ENCODE measurements at regions not wholly inside any gene's neighbourhood (a gene's known extent, or its start where the extent isn't known, plus 50 kb on each side); places are given as distances from the start of the nearest gene placed in this dataset.
A peak's percentile ranks its signal among the peaks of the same experiment; 100 is the strongest.

DNA sequence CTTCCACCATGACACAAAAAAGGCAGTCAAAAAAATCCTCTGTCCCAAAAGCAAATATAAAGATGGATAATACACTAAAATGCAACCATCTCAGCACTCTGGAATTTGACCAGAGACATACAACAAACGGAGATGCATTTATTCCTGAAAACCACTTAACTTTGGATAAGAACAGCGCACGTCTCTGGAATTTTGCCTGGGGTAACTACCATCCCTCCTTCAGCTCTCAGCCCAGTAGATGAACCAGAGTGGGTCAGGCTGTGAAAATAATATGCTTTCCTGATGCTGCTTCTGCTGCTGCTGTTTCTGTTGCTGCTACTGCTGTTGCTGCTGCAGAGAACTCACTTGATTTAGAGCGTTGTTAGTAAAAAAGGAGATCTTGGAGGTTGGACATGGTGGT lies 133.8 kb upstream of the ACVR2A start:
- DNase-seq (ENCODE audit: low spot score): peak; percentile 49

DNA sequence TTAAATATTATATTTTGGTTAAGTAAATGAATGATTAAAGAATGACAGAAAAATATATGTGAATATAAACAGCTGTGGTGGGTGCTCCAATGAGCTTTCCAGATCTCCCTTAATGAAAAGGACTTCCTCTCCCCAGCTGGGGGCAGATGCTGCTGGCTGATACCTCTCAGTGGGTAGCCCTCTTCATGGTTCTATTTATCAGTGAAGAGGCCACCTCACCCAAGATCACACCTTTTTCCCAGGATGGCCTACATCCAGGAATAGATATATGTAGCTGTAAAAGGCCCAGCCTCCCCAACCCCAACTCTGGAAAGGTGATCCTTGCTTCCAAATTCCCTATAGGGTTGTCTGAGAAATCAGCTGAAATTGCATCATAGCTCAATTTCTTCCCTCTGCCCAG lies 135.2 kb upstream of the ACVR2A start:
- no peak for DNase-seq (ENCODE audit: low spot score)

DNA sequence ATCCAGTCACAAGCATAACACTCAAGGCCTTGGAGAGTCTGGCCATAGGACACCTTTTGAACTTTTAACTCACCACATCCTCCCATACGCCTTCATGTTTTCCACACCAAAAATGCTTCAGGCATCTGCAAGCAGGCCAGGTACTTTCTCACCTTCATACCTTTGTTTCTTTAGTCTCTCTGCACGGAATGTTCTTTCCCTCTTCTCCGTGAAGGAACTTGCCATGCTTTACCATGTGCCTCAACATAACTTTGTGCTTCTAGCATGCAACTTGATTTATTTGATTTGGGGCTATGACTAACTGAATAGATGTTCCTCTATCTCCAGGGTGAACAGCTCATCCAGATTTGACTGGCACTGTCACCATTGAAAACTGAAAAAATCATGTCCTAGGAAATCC lies 141.7 kb upstream of the ACVR2A start:
- no peak for DNase-seq (ENCODE audit: low spot score)

DNA sequence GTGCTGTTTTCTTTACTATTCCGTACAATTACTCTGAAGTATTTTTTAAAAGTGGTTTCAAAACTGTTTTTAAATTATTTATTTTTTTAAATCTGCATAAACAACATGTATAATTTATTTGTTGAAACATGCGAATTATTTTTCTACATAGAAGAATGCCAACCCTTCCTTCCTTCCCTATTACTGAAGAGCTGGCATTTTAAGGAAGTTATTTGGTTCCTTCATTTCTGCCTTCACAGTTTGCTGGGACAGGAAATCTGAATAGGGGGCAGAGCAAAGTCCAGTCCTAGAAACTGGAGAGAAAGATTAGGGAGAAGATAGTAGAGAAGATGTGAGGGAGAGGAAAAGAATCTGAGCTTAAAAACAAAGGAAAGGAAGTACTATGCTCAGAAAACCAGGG lies 146.7 kb upstream of the ACVR2A start:
- no peak for DNase-seq (ENCODE audit: low spot score)

DNA sequence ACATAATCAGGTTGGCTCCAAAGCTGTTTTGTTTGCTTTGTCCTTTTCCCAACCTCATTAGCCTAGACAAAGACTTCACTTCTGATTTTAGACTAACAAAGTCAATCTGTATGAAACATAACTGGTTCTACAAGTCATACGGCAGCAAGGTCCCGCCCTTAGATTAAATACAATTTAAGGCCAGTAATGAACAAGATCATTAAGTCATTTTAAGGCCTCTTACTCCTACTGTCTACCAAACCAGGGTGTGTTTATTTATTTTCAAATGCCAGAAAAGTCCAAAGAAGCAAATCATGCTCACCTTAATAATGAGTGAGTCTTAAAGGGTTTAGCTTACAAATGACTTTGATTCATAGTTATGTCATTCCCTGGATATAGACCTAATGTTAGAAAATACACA lies 148.4 kb upstream of the ACVR2A start:
- DNase-seq (ENCODE audit: low spot score): no peak

DNA sequence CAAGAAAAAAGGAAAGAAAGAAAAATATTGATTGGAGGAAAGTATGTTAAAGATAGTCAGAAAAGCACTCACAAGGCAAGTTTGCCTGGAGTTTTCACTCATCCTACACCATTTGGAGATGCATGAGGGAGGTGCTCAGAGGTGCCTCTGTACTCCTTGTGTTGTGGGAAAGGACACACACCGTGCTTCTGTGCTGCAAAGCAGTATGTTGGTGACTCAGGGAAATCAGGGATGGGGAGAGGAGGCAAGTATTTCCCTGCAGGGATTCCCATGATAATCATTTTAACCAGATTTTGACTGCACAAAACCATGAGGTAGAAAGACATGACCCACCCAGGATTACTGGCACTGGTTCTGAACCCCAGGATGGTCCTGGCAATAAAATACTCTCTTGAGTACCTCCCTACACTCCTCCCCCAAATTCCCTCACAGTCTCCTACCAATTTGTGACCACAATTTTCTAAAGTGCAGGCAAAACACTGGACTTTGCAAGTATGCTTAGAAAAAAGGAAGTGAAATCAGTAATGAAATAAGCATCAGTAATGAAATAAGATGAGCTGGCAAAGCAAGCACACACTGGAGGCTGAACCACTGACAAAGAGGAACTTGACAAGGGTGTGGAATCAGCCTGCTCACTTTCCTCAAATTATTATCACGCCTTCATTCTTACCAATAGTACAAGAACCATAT lies 155.5 kb upstream of the ACVR2A start:
- peak; percentile 9 for DNase-seq (ENCODE audit: low spot score)

DNA sequence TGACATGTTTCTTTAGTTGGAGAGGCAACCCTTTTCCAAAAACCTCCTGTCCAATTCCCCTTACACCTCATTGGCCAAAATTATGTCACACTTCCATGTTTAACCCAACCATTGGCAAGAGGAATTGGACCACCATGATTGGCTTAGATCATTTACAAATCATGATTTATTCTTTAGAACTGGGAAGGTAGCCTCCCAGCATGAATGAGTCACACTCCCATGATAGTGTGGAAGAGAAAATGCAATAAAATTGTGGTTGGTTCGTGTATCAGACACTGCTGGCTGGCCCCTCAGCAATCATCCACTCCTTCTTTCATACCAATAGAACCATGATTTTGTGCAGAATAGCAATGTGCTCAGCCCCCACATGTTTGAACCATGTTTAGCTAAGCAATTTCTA lies 156.6 kb upstream of the ACVR2A start:
- no peak for DNase-seq (ENCODE audit: low spot score)

DNA sequence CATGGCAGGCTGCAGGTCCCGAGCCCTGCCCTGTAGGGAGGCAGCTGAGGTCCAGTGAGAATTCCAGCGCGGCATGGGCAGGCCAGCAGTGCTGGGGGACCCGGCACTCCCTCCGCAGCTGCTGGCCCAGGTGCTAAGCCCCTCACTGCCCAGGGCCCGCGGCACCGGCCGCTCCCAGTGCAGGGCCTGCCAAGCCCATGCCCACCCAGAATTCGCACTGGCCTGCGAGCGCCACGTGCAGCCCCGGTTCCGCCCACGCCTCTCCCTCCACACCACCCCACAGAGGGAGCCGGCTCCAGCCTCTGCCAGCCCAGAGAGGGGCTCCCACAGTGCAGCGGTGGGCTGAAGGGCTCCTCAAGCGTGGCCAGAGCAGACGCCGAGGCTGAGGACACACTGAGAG lies 158.5 kb upstream of the ACVR2A start:
- DNase-seq (ENCODE audit: low spot score): no peak

DNA sequence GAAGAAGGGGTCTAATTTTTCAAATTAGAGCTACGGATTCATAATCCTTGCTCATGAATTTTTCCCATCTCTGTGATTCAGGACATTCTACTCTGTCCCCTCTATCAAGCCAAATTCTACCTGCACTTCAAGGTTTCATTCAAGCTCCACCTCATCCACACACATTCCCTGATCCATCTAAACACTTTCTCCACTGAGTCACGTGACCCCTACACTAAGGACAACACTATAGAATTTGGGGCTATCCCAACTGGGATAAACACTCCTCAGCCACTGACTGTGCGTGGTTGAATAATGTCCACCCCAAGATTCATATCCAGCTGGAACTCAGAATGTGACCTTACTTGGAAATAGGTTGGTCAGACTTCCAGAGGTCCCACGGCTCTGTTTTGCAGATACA lies 159.9 kb upstream of the ACVR2A start:
- no peak for DNase-seq (ENCODE audit: low spot score)

DNA sequence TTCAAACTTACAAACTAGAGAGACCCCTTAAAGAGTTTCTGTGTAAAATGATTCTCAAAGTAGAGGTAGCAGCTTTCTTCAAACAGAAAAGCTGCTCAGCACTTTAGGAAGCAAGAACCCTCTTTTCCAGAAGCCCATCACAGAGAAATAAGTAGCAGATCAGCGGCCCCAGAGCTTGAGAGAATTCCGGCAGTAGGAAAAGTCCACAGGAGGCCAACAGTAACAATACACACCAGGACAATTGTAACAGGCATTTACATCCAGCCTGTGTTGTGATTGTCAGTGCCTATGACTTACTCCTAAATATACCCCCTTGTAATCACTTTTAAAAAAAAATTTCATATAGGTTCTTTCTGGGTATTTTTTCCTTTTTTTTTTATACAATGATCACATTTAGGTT lies 161.4 kb upstream of the ACVR2A start:
- no peak for DNase-seq (ENCODE audit: low spot score)

DNA sequence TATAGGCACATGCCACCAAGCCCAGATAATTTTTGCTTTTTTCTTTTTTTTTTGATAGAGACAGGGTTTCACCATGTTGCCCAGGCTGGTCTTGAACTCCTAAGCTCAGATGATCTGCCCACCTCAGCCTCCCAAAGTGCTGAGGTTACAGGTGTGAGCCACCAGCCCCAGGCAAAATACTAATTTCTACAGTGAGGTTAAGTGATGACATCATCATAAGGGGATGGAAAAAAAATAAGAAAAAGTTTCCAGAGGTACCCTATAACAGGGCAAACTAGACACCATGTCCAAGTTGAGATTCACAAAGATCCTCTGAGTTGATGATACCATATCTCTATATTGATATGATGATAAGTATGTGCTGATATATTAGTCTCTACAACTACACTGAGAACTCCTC lies 163.7 kb upstream of the ACVR2A start:
- DNase-seq (ENCODE audit: low spot score): no peak

DNA sequence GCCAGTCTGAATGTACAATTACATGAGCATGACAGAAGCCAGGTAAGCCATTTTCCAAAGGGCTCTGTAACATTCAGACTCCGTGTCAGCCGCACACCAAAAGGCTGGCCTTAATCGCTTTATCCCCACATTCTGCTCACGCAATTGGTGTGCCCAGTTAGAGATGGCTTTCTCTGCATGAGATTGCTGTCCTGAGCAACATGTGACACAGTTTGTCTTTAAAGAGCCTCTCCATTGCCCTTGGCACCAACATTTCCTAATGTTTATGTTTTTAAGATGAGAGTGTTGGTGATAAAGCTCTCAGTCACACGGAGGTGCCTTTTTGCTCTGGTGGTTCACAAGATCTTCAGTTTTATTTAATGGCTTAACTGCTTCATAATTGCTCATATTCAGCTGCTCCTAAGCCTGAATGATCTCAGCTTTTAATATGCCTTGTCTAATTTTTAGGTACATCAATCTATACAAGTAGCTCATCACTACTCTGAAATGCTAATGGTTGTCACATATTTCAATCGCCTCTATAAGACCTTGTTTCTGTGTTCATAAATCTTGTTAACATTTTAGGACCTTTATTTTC lies 164.8 kb upstream of the ACVR2A start:
- no peak for DNase-seq (ENCODE audit: low spot score)

DNA sequence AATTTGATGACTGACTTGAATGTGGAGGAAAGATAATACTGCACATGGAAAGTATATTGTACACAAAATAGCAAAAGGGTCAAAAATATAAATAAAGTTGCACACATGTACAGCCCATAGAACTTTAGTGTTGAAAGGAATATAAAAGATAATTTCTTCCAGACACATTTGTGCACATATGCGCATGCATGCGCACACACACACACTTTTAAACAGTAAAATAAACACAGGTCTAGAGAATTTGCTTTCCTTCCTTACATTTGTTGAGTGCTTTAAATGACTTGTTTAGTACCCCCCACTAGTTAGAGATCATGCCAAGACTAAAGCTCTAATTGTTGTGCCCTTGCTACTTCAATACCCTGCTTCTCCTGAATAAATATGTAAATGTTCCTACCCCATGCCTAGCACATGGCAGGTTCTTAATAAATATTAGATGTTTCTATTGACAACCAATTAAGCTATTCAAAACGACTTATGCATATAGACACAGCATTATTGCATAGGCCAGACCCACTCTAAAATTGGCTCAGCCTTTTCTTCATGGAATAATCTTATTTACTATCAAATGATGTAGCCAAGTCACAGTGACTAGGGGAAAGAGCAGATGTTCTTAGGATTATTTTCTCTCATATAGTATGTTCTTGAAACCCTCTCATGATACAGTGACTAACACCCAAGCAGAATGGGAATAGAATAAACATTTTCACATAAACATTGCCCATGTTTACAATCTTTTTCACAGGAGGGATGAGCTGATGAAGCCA lies 165.5 kb upstream of the ACVR2A start:
- no peak for DNase-seq (ENCODE audit: low spot score)

DNA sequence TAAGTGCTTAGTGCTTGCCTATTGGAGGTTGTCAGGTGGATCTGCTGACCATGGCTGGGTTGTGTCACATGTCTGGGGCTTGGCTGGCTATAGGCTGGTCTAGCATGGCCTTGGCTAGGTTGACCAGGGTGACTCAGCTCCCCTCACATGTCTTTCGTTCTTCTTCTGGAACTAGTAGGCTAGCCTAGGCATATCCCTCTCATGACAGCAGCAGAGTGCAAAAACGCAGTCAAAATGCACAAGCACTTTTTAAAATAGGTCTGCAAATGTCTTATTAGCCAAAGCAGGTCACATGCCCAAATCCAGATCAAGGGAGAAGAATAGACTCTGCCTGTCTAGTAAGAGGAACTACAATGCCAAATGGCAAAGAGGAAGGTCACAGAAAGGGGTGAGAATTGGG lies 179.7 kb upstream of the ACVR2A start:
- DNase-seq (ENCODE audit: low spot score): peak; percentile 17

DNA sequence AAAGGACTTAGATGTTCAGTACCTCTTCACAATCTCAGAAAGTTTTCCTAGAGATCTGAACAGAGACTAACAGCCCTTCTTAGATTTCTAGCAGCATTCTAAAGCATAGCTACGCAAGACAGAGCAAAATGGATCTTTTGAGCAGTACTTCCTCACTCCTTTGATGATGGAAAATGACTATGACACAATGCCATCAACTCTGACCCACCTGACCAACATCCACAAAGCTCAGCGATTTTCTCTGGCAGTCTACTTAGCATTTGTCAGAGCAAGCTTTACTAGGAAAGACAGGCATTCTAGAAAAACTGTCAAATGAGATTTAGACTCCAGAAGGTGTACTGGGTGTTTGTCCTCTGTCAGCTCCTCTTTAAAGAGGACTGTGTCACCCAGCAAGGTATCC lies 180.9 kb upstream of the ACVR2A start:
- DNase-seq (ENCODE audit: low spot score): no peak

DNA sequence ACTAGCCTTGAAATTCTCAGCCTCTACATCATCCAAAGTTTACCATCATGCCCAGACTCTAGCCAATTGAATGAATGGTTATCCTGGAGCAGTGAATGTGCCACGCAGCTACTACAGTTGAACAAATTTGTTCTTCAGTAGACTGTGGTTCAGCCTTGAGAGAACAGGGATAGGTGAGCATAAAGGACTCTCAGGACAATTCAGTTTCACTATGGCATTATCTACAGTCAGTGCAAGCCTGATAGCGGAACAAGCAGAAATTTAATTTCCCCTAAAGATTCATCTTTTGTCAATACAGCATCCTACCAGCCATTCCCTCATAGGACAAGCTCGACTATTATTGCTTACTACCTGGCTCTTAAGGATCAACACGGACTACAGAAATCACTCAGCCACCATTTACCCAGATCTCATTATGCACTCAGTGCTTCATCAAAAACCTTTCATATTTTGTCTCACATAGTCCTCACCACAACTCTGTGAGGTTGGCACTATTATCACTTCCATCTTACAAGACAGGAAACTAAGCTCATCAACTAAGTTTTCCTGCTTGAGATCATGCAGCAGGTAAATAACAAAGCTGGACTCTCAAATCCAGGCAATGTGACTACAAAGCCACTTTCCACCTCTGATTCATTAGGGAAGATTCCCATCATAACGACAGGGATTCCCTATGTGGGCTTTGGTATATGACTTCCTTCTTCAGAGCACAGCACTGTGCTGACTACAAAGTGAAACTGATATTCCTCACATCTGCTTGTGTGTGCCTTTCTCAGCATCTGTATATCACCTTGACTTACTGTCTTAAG lies 181.5 kb upstream of the ACVR2A start:
- DNase-seq (ENCODE audit: low spot score): peak; percentile 8

DNA sequence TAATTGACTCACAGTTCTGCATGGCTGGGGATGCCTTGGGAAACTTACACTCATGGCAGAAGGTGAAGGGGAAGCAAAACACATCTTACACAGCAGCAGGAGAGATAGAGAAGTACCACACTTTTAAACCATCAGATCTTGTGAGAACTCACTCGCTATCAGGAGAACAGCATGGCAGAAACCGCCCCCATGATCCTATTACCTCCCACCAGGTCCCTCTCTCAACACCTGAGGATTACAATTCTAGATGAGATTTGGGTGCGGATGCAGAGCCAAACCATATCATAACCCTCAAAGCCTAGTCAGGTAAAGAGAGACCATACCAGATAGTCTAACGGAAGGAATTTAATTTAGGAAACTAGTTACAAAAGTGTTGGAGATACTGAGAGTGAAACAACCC lies 182.6 kb upstream of the ACVR2A start:
- no peak for DNase-seq (ENCODE audit: low spot score)

DNA sequence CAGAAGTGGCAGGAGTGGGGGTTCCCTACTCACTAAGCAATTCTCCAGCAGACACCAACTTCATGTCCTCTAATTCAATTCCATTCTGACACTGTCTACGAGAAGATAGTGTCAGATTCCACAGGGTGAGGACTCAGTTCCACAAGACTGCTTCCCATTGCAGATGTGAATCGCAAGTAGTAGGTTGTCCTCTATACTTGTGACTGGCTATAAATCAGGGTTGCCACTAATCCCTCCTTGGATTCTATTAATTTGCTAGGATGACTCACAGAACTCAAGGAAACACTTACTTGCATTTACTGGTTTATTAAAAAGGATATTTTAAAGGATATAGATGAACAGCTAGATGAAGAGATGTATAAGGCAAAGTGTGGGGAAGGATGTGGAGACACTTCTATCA lies 184.1 kb upstream of the ACVR2A start:
- DNase-seq (ENCODE audit: low spot score): no peak

DNA sequence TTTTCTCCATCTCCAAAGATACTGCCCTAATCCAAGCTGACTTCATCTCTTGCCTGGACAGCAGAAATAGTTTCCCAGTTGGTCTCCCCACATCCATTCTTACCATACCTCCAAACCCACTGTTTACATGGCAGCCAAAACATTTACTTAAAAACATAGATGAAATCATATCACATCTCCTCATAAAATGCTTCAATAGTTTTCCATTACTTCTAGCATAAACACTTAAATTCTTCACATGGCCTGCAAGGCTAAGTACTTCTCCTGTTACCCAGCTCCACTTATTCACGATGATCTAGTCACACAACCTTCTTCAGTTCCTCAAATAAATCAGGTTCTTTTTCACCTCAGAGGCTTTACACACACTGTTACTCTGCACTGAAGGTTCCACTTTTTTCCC lies 185.8 kb upstream of the ACVR2A start:
- no peak for DNase-seq (ENCODE audit: low spot score)

DNA sequence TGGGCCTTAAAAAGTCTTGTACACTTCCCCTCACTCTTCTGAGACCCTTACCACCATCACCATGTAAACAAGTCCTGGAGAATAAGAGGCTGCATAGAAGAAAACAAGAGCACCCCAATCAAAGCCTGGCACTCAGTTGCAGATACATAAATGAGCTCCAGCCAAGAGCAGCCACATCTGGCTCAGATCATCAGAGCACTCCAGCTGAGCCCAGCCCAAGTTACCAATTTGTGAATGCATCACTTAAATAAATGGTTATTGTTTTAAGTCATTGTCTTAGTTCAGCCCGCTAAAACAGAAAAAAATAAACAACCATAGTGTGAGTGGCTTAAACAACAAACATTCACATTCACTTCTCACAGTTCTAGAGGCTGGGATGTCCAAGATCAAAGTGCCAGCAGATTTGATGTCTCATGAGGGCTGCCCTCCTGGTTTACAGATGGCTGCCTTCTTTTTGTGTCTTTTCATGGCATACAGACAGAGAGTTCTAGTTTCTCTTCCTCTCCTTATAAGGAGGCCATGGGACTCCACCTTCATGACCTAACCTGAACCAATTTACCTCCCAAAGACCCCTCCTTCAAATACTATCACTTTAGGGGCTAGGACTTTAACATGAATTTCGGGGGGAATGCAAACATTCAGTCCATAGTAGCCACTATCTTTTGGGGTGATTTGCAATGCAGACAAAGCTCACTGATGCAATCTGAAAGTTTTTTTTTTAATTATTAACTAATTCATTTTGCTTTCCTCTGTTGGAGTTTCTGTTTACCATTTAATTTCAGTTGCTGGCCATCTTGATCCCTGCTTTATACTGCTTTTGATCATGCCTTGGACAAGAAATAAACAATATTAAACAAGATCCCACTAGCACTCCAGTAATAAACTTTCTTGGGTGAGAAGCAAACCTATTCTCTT lies 187.5 kb upstream of the ACVR2A start:
- peak; percentile 22 for DNase-seq (ENCODE audit: low spot score)

DNA sequence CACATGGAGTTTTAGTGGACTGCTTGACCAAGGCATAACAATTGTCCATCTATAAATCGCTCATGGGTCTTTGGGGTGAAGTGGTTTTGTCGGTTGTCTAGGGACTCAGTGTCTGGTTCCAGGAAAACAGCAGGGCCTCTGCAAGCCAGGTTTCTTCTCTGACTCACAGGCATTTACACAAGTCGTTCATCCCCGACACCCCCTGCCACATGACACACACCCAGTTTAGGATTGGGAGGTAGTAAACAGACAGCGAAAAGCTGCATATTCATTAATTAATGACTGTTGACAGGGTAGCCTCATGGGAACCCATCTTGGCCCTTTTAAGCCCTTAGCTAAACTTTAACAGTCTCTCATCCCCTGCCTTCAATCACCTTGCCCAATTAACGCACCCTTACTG lies 194.8 kb upstream of the ACVR2A start:
- DNase-seq (ENCODE audit: low spot score): no peak

DNA sequence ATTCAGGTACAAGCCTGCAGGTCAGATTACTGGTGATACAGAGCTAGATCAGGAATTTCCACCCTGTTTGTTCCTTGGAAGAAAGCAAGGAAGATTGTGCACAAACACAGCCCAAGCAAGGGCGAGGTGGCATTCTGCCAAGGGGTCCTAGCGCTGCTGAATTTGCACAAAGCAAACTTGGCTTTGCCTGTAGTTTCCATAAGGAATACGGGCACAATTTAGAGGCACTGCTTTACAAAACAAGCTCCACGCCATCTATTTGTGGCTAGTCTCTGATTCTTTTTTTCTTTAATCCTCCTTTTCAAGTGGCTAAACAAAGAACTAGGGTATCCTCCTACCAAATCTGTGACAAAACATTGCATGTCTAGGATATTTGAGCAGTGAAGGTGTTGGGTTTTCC lies 195.5 kb upstream of the ACVR2A start:
- DNase-seq (ENCODE audit: low spot score): no peak
